ENCODE measurements at regions not wholly inside any gene's neighbourhood (a gene's known extent, or its start where the extent isn't known, plus 50 kb on each side); places are given as distances from the start of the nearest gene placed in this dataset.

- Histone ChIP-seq H4K20me1 (replicated peaks in 1 of 2; ENCODE audit: control insufficient read depth in 1 of 2, insufficient read depth in 2 of 2, low read length in 2 of 2) (no peaks in the 10 kb centered on the region), H3K14ac (ENCODE audit: insufficient read length) (no peak overlapping the region), H2BK5ac (ENCODE audit: low read depth, low read length) (no peak overlapping the region), H3K56ac (replicated peaks; ENCODE audit: insufficient read length, low read depth, low read length) (no peak overlapping the region), H2AK5ac (ENCODE audit: low read depth, low read length) (no peak overlapping the region), H3K9ac (replicated peaks in 1 of 4; ENCODE audit: extremely low read depth in 1 of 4, low read depth in 3 of 4, low read length in 3 of 4) (no peak overlapping the region), H2BK20ac (ENCODE audit: low read length) (no peak overlapping the region), H3K36me3 (ENCODE audit: control insufficient read depth in 2 of 4, insufficient read depth in 4 of 4, low read length in 3 of 4) (no peaks in the 10 kb centered on the region), H3K23ac (ENCODE audit: insufficient read length) (no peak overlapping the region), H3K27ac (ENCODE audit: low read depth, low read length) (no peak overlapping the region), H3K4ac (replicated peaks; ENCODE audit: insufficient read length, low read depth, low read length) (no peak overlapping the region), H3K79me2 (ENCODE audit: control insufficient read depth in 1 of 2, insufficient read depth in 2 of 2, low read length in 2 of 2) (no peaks in the 10 kb centered on the region), H2BK12ac (ENCODE audit: low read depth, low read length) (no peak overlapping the region), H3K18ac (ENCODE audit: extremely low read depth, low read length) (no peak overlapping the region), H3K23me2 (ENCODE audit: low read depth, low read length) (no peaks in the 10 kb centered on the region), H4K8ac (ENCODE audit: extremely low read depth, insufficient read depth, low read length) (no peak overlapping the region), H3K4me1 (replicated peaks in 1 of 4; ENCODE audit: control insufficient read depth in 3 of 4, insufficient read depth in 4 of 4, low read length in 3 of 4) (no peaks in the 10 kb centered on the region), H4K5ac (ENCODE audit: insufficient read length, low read depth, low read length) (no peak overlapping the region), H3K9me3 (ENCODE audit: insufficient read depth in 2 of 2, low read depth in 1 of 2, low read length in 1 of 2) (no peaks in the 10 kb centered on the region), H3K4me3 (ENCODE audit: extremely low read depth in 1 of 4, insufficient read depth in 2 of 4, low read depth in 3 of 4, low read length in 4 of 4) (no peak overlapping the region), H2BK15ac (ENCODE audit: low read length) (no peak overlapping the region), H3K27me3 (replicated peaks in 1 of 4; ENCODE audit: control insufficient read depth in 3 of 4, extremely low read depth in 1 of 4, insufficient read depth in 3 of 4, low read length in 3 of 4) (no peaks in the 10 kb centered on the region), H2AFZ (ENCODE audit: low read length) (no peak overlapping the region), H3K79me1 (ENCODE audit: low read depth, low read length) (no peaks in the 10 kb centered on the region), H3K4me2 (ENCODE audit: insufficient read depth in 1 of 2, low read depth in 2 of 2, low read length in 2 of 2) (no peak overlapping the region), H4K91ac (replicated peaks; ENCODE audit: insufficient read length, low read length) (no peak overlapping the region), H2BK120ac (replicated peaks; ENCODE audit: low read depth, low read length) (no peak overlapping the region)
- no peak for TF ChIP-seq SUZ12 (IDR thresholded peaks at IDR 0.05; ENCODE audit: low read length)
- FAIRE-seq (no peak), DNase-seq (ENCODE audit: low read depth in 1 of 2, low spot score in 2 of 2) (no peak)
- ChIA-PET POLR2A (ENCODE audit: partially characterized antibody) (no interaction called here), CTCF (ENCODE audit: partially characterized antibody) (interaction anchor here (1.2 kb wide), 1 partner anchor 13 kb away, joined by 3 read pairs; no protein-coding TSS in a partner anchor)
These were observed 531.0 kb downstream of the EPHA7 start for GRCh38 chr6:92888316-92888715.

All from H1 (cell line).